ENCODE measurements at regions not wholly inside any gene's neighbourhood (a gene's known extent, or its start where the extent isn't known, plus 50 kb on each side); places are given as distances from the start of the nearest gene placed in this dataset.
"Not testable (repeated sequence)": the region's sequence is repeated elsewhere in the genome, so short reads cannot be mapped to it uniquely, and the experiment has no call there.

DNA sequence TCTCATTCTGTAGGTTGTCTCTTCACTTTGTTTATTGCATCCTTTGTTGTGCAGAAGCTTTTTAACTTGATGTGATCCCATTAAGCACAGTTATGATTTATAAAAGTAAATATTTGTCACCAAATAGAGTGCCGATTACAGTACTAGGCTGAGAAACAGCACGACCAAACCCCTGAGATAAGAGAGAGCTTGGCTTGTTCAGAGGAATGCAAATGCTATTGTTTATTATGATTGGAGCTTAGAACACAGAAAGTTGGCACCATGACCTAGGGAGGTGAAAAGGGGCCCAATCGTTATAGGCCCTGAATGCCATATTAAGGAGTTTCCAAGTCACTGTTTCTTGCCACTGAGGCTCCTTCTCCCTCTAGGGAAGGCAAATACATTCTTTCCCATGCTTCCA lies 214.9 kb downstream of the KITLG start:
- no peaks in the 10 kb centered on the region for H3K79me2 ChIP-seq
- no peaks in the 10 kb centered on the region for H3K27me3 ChIP-seq (ENCODE audit: control insufficient read depth, insufficient read depth, low read length)
- H3K27ac ChIP-seq = no peak overlapping the region
- no peak overlapping the region for H3K4me3 ChIP-seq (ENCODE audit: low read depth, low read length)
- H3K36me3 ChIP-seq (ENCODE audit: control insufficient read depth, insufficient read depth, low read length) = no peaks in the 10 kb centered on the region
- no peak overlapping the region for H2AFZ ChIP-seq
- TF ChIP-seq, protein P1, sequence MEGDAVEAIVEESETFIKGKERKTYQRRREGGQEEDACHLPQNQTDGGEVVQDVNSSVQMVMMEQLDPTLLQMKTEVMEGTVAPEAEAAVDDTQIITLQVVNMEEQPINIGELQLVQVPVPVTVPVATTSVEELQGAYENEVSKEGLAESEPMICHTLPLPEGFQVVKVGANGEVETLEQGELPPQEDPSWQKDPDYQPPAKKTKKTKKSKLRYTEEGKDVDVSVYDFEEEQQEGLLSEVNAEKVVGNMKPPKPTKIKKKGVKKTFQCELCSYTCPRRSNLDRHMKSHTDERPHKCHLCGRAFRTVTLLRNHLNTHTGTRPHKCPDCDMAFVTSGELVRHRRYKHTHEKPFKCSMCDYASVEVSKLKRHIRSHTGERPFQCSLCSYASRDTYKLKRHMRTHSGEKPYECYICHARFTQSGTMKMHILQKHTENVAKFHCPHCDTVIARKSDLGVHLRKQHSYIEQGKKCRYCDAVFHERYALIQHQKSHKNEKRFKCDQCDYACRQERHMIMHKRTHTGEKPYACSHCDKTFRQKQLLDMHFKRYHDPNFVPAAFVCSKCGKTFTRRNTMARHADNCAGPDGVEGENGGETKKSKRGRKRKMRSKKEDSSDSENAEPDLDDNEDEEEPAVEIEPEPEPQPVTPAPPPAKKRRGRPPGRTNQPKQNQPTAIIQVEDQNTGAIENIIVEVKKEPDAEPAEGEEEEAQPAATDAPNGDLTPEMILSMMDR (IDR thresholded peaks at IDR 0.05) = no peak
- H3K4me1 ChIP-seq = no peaks in the 10 kb centered on the region
- H3K9me3 ChIP-seq (ENCODE audit: control insufficient read depth, low read length) = no peaks in the 10 kb centered on the region
- H3K9ac ChIP-seq = no peak overlapping the region
- no peak overlapping the region for H3K4me2 ChIP-seq (ENCODE audit: low read length)

DNA sequence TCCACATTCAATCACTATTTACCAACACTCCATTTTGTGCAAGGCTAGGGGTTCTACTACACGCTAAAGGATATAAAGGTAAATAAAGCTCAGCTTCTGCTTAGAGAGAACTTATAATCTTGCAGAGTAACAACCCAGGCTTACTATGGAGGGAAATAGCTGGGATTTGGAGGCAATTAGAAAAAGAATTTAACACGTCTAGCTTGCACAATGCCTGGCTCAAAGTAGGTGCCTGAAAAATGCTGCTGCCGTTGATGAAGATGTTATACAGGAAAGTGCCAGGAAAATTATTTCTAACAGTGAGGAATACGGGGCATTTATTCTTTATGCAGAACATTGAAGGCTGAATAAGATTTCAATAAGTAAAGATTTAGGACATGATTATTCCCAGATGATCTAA lies 214.2 kb downstream of the KITLG start:
- no peak overlapping the region for H2AFZ ChIP-seq
- H3K27me3 ChIP-seq (ENCODE audit: control insufficient read depth, insufficient read depth, low read length) = no peaks in the 10 kb centered on the region
- H3K4me3 ChIP-seq (ENCODE audit: low read depth, low read length) = no peak overlapping the region
- no peaks in the 10 kb centered on the region for H3K4me1 ChIP-seq
- no peaks in the 10 kb centered on the region for H3K36me3 ChIP-seq (ENCODE audit: control insufficient read depth, insufficient read depth, low read length)
- H3K79me2 ChIP-seq = no peaks in the 10 kb centered on the region
- no peaks in the 10 kb centered on the region for H3K9me3 ChIP-seq (ENCODE audit: control insufficient read depth, low read length)
- no peak overlapping the region for H3K4me2 ChIP-seq (ENCODE audit: low read length)
- H3K27ac ChIP-seq = no peak overlapping the region
- H3K9ac ChIP-seq = no peak overlapping the region
- TF ChIP-seq, protein P1 (IDR thresholded peaks at IDR 0.05) = no peak

DNA sequence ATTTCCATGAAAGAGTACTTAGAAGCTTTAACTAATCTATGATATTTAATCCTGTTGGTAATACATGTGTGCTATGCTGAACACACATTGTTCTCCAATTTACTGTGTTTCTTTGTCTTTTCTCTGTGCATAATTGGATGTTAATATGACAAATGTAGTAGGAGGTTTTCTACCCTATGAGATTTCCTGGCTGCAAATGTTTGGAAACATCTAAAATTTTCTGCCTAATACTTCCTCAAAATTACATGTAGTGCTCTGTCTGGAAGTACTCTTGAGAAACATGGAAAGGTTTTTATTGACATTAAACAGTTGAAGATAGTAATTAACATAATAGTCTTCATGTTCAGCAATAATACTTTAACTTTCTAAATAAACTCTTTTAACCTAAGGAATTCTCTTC lies 213.0 kb downstream of the KITLG start:
- Histone ChIP-seq H3K4me3 (ENCODE audit: low read depth, low read length) (no peak overlapping the region), H3K4me2 (ENCODE audit: low read length) (no peak overlapping the region), H3K27ac (no peak overlapping the region), H3K36me3 (ENCODE audit: control insufficient read depth, insufficient read depth, low read length) (no peaks in the 10 kb centered on the region), H3K9me3 (ENCODE audit: control insufficient read depth, low read length) (no peaks in the 10 kb centered on the region), H3K9ac (no peak overlapping the region), H3K4me1 (no peaks in the 10 kb centered on the region), H3K79me2 (no peaks in the 10 kb centered on the region), H3K27me3 (ENCODE audit: control insufficient read depth, insufficient read depth, low read length) (no peaks in the 10 kb centered on the region), H2AFZ (no peak overlapping the region)
- TF ChIP-seq, protein P1 (IDR thresholded peaks at IDR 0.05) = no peak

DNA sequence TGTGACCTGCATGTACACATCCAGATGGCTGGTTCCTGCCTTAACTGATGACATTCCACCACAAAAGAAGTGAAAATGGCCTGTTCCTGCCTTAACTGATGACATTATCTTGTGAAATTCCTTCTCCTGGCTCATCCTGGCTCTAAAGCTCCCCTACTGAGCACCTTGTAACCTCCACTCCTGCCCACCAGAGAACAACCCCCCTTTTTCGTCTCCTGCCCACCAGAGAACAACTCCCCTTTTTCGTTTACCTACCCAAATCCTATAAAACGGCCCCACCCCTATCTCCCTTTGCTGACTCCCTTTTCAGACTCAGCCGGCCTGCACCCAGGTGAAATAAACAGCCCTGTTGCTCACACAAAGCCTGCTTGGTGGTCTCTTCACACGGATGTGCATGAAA lies 212.2 kb downstream of the KITLG start:
- not testable (repeated sequence) for H3K36me3 ChIP-seq (ENCODE audit: control insufficient read depth, insufficient read depth, low read length); H3K9ac ChIP-seq; H3K9me3 ChIP-seq (ENCODE audit: control insufficient read depth, low read length); H3K4me3 ChIP-seq (ENCODE audit: low read depth, low read length); H3K79me2 ChIP-seq; H2AFZ ChIP-seq; H3K27ac ChIP-seq; H3K4me1 ChIP-seq; H3K4me2 ChIP-seq (ENCODE audit: low read length); H3K27me3 ChIP-seq (ENCODE audit: control insufficient read depth, insufficient read depth, low read length)

DNA sequence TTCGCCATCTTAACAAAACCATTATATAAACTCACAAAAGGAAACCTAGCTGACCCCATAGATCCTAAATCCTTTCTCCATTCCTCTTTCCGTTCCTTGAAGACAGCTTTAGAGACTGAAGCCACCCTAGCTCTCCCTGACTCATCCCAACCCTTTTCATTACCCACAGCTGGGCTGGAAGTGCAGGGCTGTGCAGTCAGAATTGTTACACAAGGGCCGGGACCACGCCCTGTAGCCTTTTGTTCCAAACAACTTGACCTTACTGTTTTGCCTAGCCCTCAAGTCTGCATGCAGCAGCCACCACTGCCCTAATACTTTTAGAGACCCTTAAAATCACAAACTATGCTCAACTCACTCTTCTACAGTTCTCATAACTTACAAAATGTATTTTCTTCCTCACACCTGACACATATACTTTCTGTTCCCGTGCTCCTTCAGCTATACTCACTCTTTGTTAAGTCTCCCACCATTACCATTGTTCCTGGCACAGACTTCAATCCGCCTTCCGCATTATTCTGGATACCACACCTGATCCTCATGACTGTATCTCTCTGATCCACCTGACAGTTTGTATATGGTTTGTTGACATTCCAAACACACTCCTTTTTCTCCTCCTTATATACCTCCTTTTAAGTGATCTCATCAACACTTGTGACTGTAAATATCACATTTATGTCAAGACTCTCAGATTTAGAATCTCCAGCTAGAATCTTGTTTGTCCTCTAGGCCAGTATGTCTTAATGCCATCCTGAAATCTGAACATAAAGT lies 208.7 kb downstream of the KITLG start:
- H3K4me1 ChIP-seq = no peaks in the 10 kb centered on the region

More for the DNA sequence above, 208.7 kb downstream of the KITLG start:
- Histone ChIP-seq H3K9ac (no peak overlapping the region), H3K9me3 (ENCODE audit: control insufficient read depth, low read length) (no peaks in the 10 kb centered on the region), H3K27ac (no peak overlapping the region), H3K36me3 (ENCODE audit: control insufficient read depth, insufficient read depth, low read length) (no peaks in the 10 kb centered on the region), H3K4me3 (ENCODE audit: low read depth, low read length) (no peak overlapping the region), H2AFZ (no peak overlapping the region), H3K79me2 (no peaks in the 10 kb centered on the region), H3K4me2 (ENCODE audit: low read length) (no peak overlapping the region), H3K27me3 (ENCODE audit: control insufficient read depth, insufficient read depth, low read length) (no peaks in the 10 kb centered on the region)
- TF ChIP-seq, protein P1 (IDR thresholded peaks at IDR 0.05) = no peak

Measured in parathyroid adenoma (tissue), 2 donors.